DOHH2 (cell line): ENCODE measurements at regions not wholly inside any gene's neighbourhood (a gene's known extent, or its start where the extent isn't known, plus 50 kb on each side); places are given as distances from the start of the nearest gene placed in this dataset.

ENCODE experiments used
- H3F3A ChIP-seq: fragments of 200-600 bp; sonication (generic), shearing (Covaris generic); 2 replicates; pipeline ENCODE4 v1.6.0; 2016; ENCODE audit warnings: antibody characterized with exemption, mild to moderate bottlenecking; ENCODE audit not compliant: control insufficient read depth, insufficient read depth
- H3K27ac ChIP-seq: fragments of 200-600 bp; sonication (generic); 2 replicates; pipeline ENCODE4 v1.5.1; 2014; ENCODE audit warnings: low read depth, mild to moderate bottlenecking, low read length, moderate library complexity
- H3K27me3 ChIP-seq: fragments of 200-600 bp; sonication (generic); 2 replicates; pipeline ENCODE4 v1.6.1; 2014; ENCODE audit warnings: mild to moderate bottlenecking, low read length, mixed read lengths; ENCODE audit not compliant: control insufficient read depth
- H3K36me3 ChIP-seq: fragments of 200-600 bp; sonication (generic); 2 replicates; pipeline ENCODE4 v1.6.1; 2014; ENCODE audit warnings: mild to moderate bottlenecking, low read length, moderate library complexity, mixed read lengths; ENCODE audit not compliant: control insufficient read depth
- H3K4me1 ChIP-seq: fragments of 200-600 bp; sonication (generic); 2 replicates; pipeline ENCODE4 v1.6.1; 2014; ENCODE audit warnings: mild to moderate bottlenecking, low read length, mixed read lengths; ENCODE audit not compliant: control insufficient read depth
- H3K4me2 ChIP-seq: fragments of 200-600 bp; sonication (generic); 2 replicates; pipeline ENCODE4 v1.6.0; 2014; ENCODE audit warnings: mild to moderate bottlenecking, low read length, moderate library complexity
- H3K4me3 ChIP-seq: fragments of 200-600 bp; sonication (generic); 2 replicates; pipeline ENCODE4 v1.5.1; 2014; ENCODE audit warnings: mild to moderate bottlenecking, low read length, mixed read lengths
- H3K79me2 ChIP-seq: fragments of 200-600 bp; sonication (generic); 2 replicates; pipeline ENCODE4 v1.6.1; 2014; ENCODE audit warnings: mild to moderate bottlenecking, low read length, mixed read lengths; ENCODE audit not compliant: control insufficient read depth
- H3K9me2 ChIP-seq: fragments of 200-600 bp; sonication (generic); replicated peaks from 2 replicates; pipeline ENCODE4 v1.6.1; 2014; ENCODE audit warnings: mild to moderate bottlenecking, low read length, mixed read lengths; ENCODE audit not compliant: control insufficient read depth
- H3K9me3 ChIP-seq: fragments of 200-600 bp; sonication (generic); 2 replicates; pipeline ENCODE4 v1.6.1; 2014; ENCODE audit warnings: antibody characterized with exemption, low read length, mixed read lengths; ENCODE audit not compliant: control insufficient read depth, insufficient read depth
- H4K20me1 ChIP-seq: fragments of 200-600 bp; sonication (generic); 2 replicates; pipeline ENCODE4 v1.6.0; 2014; ENCODE audit warnings: low read depth, mild to moderate bottlenecking, antibody characterized with exemption, low read length, moderate library complexity; ENCODE audit not compliant: control insufficient read depth, insufficient read depth
- CTCF ChIP-seq: fragments of 200-600 bp; sonication (generic); IDR thresholded peaks from one replicate; pipeline ENCODE4 v1.5.1; 2014; ENCODE audit warnings: antibody characterized with exemption, mild to moderate bottlenecking, low read depth, low read length; ENCODE audit not compliant: poor library complexity, severe bottlenecking
- EZH2phosphoT487 ChIP-seq: fragments of 200-600 bp; sonication (generic); IDR thresholded peaks from 2 replicates; pipeline ENCODE4 v1.6.1; 2017; ENCODE audit warnings: borderline replicate concordance, mild to moderate bottlenecking, antibody characterized with exemption, low read length, moderate library complexity, mixed read lengths

GRCh38 chr3:4001976-4002375 lies 202.7 kb downstream of the LRRN1 start:
- Histone ChIP-seq H3K27ac (no peak overlapping the region), H3K79me2 (no peaks in the 10 kb centered on the region), H4K20me1 (no peaks in the 10 kb centered on the region), H3K36me3 (no peaks in the 10 kb centered on the region), H3K27me3 (no peaks in the 10 kb centered on the region), H3F3A (no peaks in the 10 kb centered on the region), H3K9me3 (no peaks in the 10 kb centered on the region), H3K4me3 (no peak overlapping the region), H3K9me2 (no peaks in the 10 kb centered on the region), H3K4me1 (no peaks in the 10 kb centered on the region), H3K4me2 (no peak overlapping the region)
- no peak for TF ChIP-seq CTCF
- no peak for TF ChIP-seq EZH2phosphoT487

GRCh38 chr3:4006288-4006687 lies 207.1 kb downstream of the LRRN1 start:
- Histone ChIP-seq H3K9me2 (no peaks in the 10 kb centered on the region), H3F3A (no peaks in the 10 kb centered on the region), H3K4me3 (no peak overlapping the region), H3K4me1 (no peaks in the 10 kb centered on the region), H3K36me3 (no peaks in the 10 kb centered on the region), H3K4me2 (no peak overlapping the region), H3K79me2 (no peaks in the 10 kb centered on the region), H4K20me1 (no peaks in the 10 kb centered on the region), H3K9me3 (no peaks in the 10 kb centered on the region), H3K27ac (no peak overlapping the region), H3K27me3 (no peaks in the 10 kb centered on the region)
- no peak for TF ChIP-seq EZH2phosphoT487

GRCh38 chr3:4008205-4008604 lies 209.0 kb downstream of the LRRN1 start:
- Histone ChIP-seq H3K36me3 (no peaks in the 10 kb centered on the region), H3K27me3 (no peaks in the 10 kb centered on the region), H3K9me2 (no peaks in the 10 kb centered on the region), H3K4me3 (no peak overlapping the region), H3K79me2 (no peaks in the 10 kb centered on the region), H3F3A (no peaks in the 10 kb centered on the region), H4K20me1 (no peaks in the 10 kb centered on the region), H3K27ac (no peak overlapping the region), H3K9me3 (no peaks in the 10 kb centered on the region), H3K4me1 (no peaks in the 10 kb centered on the region), H3K4me2 (no peak overlapping the region)
- TF ChIP-seq CTCF (no peak), EZH2phosphoT487 (no peak)

GRCh38 chr3:4011166-4011565 lies 211.9 kb downstream of the LRRN1 start:
- Histone ChIP-seq H3K9me3 (no peaks in the 10 kb centered on the region), H3K4me1 (no peaks in the 10 kb centered on the region), H3K79me2 (no peaks in the 10 kb centered on the region), H3K27ac (no peak overlapping the region), H3K9me2 (no peaks in the 10 kb centered on the region), H3K4me2 (no peak overlapping the region), H3K27me3 (no peaks in the 10 kb centered on the region), H3F3A (no peaks in the 10 kb centered on the region), H4K20me1 (no peaks in the 10 kb centered on the region), H3K4me3 (no peak overlapping the region), H3K36me3 (no peaks in the 10 kb centered on the region)
- no peak for TF ChIP-seq EZH2phosphoT487
- TF ChIP-seq CTCF: no peak
